SK-N-SH treated with all-trans-retinoic acid at 6 μM for 48 hours (cell line): ENCODE measurements at regions not wholly inside any gene's neighbourhood (a gene's known extent, or its start where the extent isn't known, plus 50 kb on each side); places are given as distances from the start of the nearest gene placed in this dataset.

ENCODE experiments used
- ATAC-seq: fragments of 200-7000 bp; cut with Tn5 transposase; 3 replicates; pipeline ENCODE4 v1.9.1; 2020; ENCODE audit warnings: mild to moderate bottlenecking, moderate library complexity
- ARNTL ChIP-seq: fragments of 450-650 bp; formaldehyde crosslinking; IDR thresholded peaks from 2 replicates; pipeline ENCODE4 v1.5.0; 2020; ENCODE audit warnings: low read depth, mild to moderate bottlenecking, moderate library complexity, borderline replicate concordance
- BACH2 ChIP-seq: fragments of 250-450 bp; sonication (Bioruptor Pico); IDR thresholded peaks from 2 replicates; pipeline ENCODE4 v1.9.0; 2021; ENCODE audit warnings: mild to moderate bottlenecking, borderline replicate concordance
- CSDC2 ChIP-seq: fragments of 250-450 bp; sonication (Bioruptor Pico); IDR thresholded peaks from 2 replicates; pipeline ENCODE4 v1.5.0; 2020; ENCODE audit warnings: mild to moderate bottlenecking, moderate library complexity
- ESRRG ChIP-seq: fragments of 250-450 bp; sonication (Bioruptor Pico); IDR thresholded peaks from 2 replicates; pipeline ENCODE4 v1.6.1; 2021; ENCODE audit warnings: mild to moderate bottlenecking
- GLIS3 ChIP-seq: fragments of 250-450 bp; sonication (Bioruptor Pico); IDR thresholded peaks from 2 replicates; pipeline ENCODE4 v1.5.0; 2020; ENCODE audit warnings: mild to moderate bottlenecking, moderate library complexity
- ISL1 ChIP-seq: fragments of 250-450 bp; sonication (Bioruptor Pico); IDR thresholded peaks from 2 replicates; pipeline ENCODE4 v2.1.2; 2022; ENCODE audit warnings: mild to moderate bottlenecking, moderate library complexity
- PATZ1 ChIP-seq: fragments of 250-450 bp; sonication (Bioruptor Pico); IDR thresholded peaks from 2 replicates; pipeline ENCODE4 v1.8.0; 2020; ENCODE audit warnings: mild to moderate bottlenecking, moderate library complexity, borderline replicate concordance
- RARB ChIP-seq: fragments of 250-450 bp; sonication (Bioruptor Pico); IDR thresholded peaks from 2 replicates; pipeline ENCODE4 v1.8.0; 2021; ENCODE audit warnings: mild to moderate bottlenecking, moderate library complexity
- TCF4 ChIP-seq: fragments of 250-450 bp; sonication (Bioruptor Pico); IDR thresholded peaks from 2 replicates; pipeline ENCODE4 v1.8.0; 2021; ENCODE audit warnings: mild to moderate bottlenecking, moderate library complexity, borderline replicate concordance
- TOX ChIP-seq: fragments of 250-450 bp; sonication (Bioruptor Pico); IDR thresholded peaks from 2 replicates; pipeline ENCODE4 v1.8.0; 2021; ENCODE audit warnings: mild to moderate bottlenecking, moderate library complexity, borderline replicate concordance
- ZC3H10 ChIP-seq: fragments of 250-450 bp; sonication (Bioruptor Pico); IDR thresholded peaks from 2 replicates; pipeline ENCODE4 v1.5.1; 2021; ENCODE audit warnings: mild to moderate bottlenecking, moderate library complexity
- ZFP30 ChIP-seq: fragments of 450-650 bp; formaldehyde crosslinking; IDR thresholded peaks from 2 replicates; pipeline ENCODE4 v1.5.0; 2022; ENCODE audit warnings: mild to moderate bottlenecking, moderate library complexity
- ZNF565 ChIP-seq: fragments of 450-650 bp; formaldehyde crosslinking; conservative IDR thresholded peaks from 2 replicates; pipeline ENCODE4 v1.5.0; 2020; ENCODE audit warnings: low read depth, mild to moderate bottlenecking, moderate library complexity
- ZNF8 ChIP-seq: fragments of 450-650 bp; formaldehyde crosslinking; IDR thresholded peaks from 2 replicates; pipeline ENCODE4 v1.5.0; 2020; ENCODE audit warnings: mild to moderate bottlenecking, moderate library complexity
- TF ChIP-seq, protein P1 (sequence below): fragments of 250-450 bp; sonication (Bioruptor Pico); IDR thresholded peaks from 2 replicates; pipeline ENCODE4 v1.5.0; 2020; ENCODE audit warnings: mild to moderate bottlenecking, moderate library complexity
- TF ChIP-seq, protein P2 (sequence below): fragments of 250-450 bp; sonication (Bioruptor Pico); IDR thresholded peaks from 2 replicates; pipeline ENCODE4 v1.5.1; 2020; ENCODE audit warnings: low read depth, mild to moderate bottlenecking, moderate library complexity

- ATAC-seq = peak; percentile 81
These were observed 263.5 kb downstream of the ZEB1 start for GRCh38 chr10:31582365-31583052.

DNA sequence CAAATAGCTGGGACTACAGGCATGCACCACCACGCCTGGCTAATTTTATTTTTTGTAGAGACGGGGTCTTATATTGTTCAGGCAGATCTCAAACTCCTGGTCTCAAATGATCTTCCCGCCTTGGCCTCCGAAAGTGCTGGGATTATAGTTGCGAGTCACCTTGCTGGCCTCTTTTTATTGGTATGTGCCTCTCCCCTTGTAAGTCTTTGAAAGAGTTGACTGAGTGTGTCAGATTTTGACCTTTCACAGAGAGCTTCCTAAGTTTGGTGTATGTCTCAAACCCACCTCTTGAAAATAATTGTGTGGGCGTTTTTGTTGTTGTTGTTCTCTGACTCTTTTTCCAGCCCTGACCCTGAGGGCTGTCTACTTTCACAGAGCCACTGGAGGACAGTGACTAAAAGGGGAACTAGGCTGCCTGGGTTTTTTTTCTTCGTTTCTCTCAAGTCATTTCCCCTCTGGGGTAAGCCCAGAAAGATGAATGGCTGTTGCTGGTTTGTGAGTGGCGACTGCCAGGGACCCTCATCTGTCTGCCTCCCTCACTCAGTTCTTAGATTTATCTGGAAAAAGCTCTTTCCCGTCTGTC lies 262.8 kb downstream of the ZEB1 start:
- ATAC-seq = no peak; the same call in 2 of the 3 replicates
- TF ChIP-seq ESRRG (CRISPR knock-in tag) (no peak), ISL1 (CRISPR knock-in tag) (no peak), BACH2 (CRISPR knock-in tag) (no peak), RARB (CRISPR knock-in tag) (no peak), ZNF8 (CRISPR knock-in tag) (no peak), ZC3H10 (CRISPR knock-in tag) (no peak), GLIS3 (CRISPR knock-in tag) (no peak)

More at GRCh38 chr10:31582365-31583052, 263.5 kb downstream of the ZEB1 start:
- TF ChIP-seq GLIS3 (CRISPR knock-in tag) = no peak
- TF ChIP-seq, protein P1, sequence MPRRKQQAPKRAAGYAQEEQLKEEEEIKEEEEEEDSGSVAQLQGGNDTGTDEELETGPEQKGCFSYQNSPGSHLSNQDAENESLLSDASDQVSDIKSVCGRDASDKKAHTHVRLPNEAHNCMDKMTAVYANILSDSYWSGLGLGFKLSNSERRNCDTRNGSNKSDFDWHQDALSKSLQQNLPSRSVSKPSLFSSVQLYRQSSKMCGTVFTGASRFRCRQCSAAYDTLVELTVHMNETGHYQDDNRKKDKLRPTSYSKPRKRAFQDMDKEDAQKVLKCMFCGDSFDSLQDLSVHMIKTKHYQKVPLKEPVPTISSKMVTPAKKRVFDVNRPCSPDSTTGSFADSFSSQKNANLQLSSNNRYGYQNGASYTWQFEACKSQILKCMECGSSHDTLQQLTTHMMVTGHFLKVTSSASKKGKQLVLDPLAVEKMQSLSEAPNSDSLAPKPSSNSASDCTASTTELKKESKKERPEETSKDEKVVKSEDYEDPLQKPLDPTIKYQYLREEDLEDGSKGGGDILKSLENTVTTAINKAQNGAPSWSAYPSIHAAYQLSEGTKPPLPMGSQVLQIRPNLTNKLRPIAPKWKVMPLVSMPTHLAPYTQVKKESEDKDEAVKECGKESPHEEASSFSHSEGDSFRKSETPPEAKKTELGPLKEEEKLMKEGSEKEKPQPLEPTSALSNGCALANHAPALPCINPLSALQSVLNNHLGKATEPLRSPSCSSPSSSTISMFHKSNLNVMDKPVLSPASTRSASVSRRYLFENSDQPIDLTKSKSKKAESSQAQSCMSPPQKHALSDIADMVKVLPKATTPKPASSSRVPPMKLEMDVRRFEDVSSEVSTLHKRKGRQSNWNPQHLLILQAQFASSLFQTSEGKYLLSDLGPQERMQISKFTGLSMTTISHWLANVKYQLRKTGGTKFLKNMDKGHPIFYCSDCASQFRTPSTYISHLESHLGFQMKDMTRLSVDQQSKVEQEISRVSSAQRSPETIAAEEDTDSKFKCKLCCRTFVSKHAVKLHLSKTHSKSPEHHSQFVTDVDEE = peak; percentile 40; the same call in 1 of the 2 replicates
- TF ChIP-seq, all 23 proteins: peak for 1

- TF ChIP-seq, protein P2, sequence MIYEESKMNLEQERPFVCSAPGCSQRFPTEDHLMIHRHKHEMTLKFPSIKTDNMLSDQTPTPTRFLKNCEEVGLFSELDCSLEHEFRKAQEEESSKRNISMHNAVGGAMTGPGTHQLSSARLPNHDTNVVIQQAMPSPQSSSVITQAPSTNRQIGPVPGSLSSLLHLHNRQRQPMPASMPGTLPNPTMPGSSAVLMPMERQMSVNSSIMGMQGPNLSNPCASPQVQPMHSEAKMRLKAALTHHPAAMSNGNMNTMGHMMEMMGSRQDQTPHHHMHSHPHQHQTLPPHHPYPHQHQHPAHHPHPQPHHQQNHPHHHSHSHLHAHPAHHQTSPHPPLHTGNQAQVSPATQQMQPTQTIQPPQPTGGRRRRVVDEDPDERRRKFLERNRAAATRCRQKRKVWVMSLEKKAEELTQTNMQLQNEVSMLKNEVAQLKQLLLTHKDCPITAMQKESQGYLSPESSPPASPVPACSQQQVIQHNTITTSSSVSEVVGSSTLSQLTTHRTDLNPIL (CRISPR knock-in tag) = no peak
- TF ChIP-seq ZFP30 = no peak
- no peak for TF ChIP-seq ZNF565
- no peak for TF ChIP-seq ESRRG (CRISPR knock-in tag)
- TF ChIP-seq CSDC2 = no peak
- TF ChIP-seq ARNTL (CRISPR knock-in tag) = no peak
- TF ChIP-seq PATZ1 = no peak
- TF ChIP-seq TCF4 = no peak
- TF ChIP-seq TOX (CRISPR knock-in tag) = no peak
- no peak for ATAC-seq
These were observed 261.6 kb downstream of the ZEB1 start for GRCh38 chr10:31580646-31581045.
